Lung (tissue), 11 donors: ENCODE measurements at regions not wholly inside any gene's neighbourhood (a gene's known extent, or its start where the extent isn't known, plus 50 kb on each side); places are given as distances from the start of the nearest gene placed in this dataset.

Experiments used
- ATAC-seq: fragments of 200-7000 bp; cut with Tn5 transposase; one replicate; pipeline ENCODE4 v1.9.1; 2020; ENCODE audit warnings: moderate number of reproducible peaks; ENCODE audit not compliant: insufficient read depth, low FRiP score
- DNase-seq, 3 donors: peaks; one replicate each; pipeline ENCODE4 v3.0.0-alpha.2; 2013 to 2017
- H3K27ac ChIP-seq, 2 donors: one replicate each; pipeline ENCODE4 v1.5.1; 2013; ENCODE audit warnings: mild to moderate bottlenecking in 2 of 2, moderate library complexity in 2 of 2, control low read depth in 1 of 2, inconsistent platforms in 1 of 2, low read depth in 1 of 2, low read length in 1 of 2
- H3K27me3 ChIP-seq, 3 donors: one replicate each; pipeline ENCODE4 v1.5.1; 2013; ENCODE audit warnings: low read length in 2 of 3; ENCODE audit not compliant: control insufficient read depth in 3 of 3, insufficient read depth in 3 of 3
- H3K36me3 ChIP-seq, 4 donors: one replicate each; pipeline ENCODE4 v1.5.1; 2013; ENCODE audit warnings: low read length in 4 of 4, mild to moderate bottlenecking in 1 of 4, moderate library complexity in 1 of 4; ENCODE audit not compliant: control insufficient read depth in 4 of 4, insufficient read depth in 4 of 4
- H3K4me1 ChIP-seq, 5 donors: one replicate each; pipeline ENCODE4 v1.5.1; 2013; ENCODE audit warnings: low read length in 5 of 5, mild to moderate bottlenecking in 2 of 5, moderate library complexity in 1 of 5; ENCODE audit not compliant: control insufficient read depth in 5 of 5, insufficient read depth in 5 of 5
- H3K4me3 ChIP-seq: one replicate; pipeline ENCODE4 v1.5.1; 2013; ENCODE audit warnings: mild to moderate bottlenecking, control low read depth, moderate library complexity
- H3K9ac ChIP-seq, 2 donors: one replicate each; pipeline ENCODE4 v1.5.1; 2013; ENCODE audit warnings: low read length in 2 of 2, control low read depth in 1 of 2; ENCODE audit not compliant: insufficient read depth in 1 of 2
- H3K9me3 ChIP-seq, 4 donors: one replicate each; pipeline ENCODE4 v1.5.1; 2013; ENCODE audit warnings: low read length in 3 of 4, mild to moderate bottlenecking in 1 of 4, moderate library complexity in 1 of 4; ENCODE audit not compliant: control insufficient read depth in 4 of 4, insufficient read depth in 3 of 4
- WGBS, 2 donors: extraction: QIAGEN DNeasy Blood & Tissue Kit; methylation state at CpG; one replicate each; pipeline ENCODE4 v1.1.7; 2013; 5-methylcytosine and 5-hydroxymethylcytosine counted together
- TF ChIP-seq, protein P1 (sequence below): IDR thresholded peaks from 2 replicates; pipeline ENCODE4 v1.5.1; 2012; ENCODE audit warnings: mild to moderate bottlenecking; ENCODE audit errors: control extremely low read depth, extremely low read depth
- donor health status: control.
- donor health status: control.
- donor health status: Bipolar disorder and iron deficiency.
- donor health status: healthy.
- donor health status: DM: yes; HTN: yes; CAD: no.

DNA sequence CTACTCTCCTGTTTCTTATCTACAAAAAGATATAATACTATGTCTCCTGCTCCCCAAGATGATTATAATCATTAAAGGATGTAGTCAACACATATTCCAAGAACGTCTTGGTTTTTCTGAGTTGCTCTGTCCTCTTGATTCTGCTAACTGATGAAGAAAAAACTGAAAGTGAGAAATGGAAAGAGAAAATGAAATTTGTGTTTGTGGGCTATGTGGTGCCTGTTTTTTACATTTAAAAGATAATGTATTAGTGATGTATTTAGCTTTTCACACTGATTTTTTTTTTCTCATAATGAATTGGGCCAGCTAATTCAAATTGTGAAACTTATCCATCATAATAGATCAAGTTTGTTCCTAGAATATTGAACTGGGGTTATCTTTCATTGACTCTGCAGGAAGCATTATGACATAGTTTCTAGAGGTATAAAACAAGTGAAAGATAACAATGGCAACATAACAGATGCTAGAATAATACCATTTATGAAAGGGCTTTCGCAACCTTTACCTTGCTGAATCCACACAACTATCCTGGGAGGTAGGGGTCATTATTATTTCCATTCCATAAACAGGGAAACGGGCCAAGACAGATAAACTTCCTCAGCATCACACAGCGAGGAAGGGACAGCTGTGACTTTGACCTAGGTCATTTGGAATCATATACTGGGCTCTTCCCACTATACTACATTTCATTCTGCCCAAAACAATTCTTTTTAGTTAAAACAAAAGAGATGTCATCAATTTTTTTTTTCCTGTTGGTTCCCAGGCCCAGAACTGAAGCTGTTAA lies 336.7 kb downstream of the GJA1 start:
- WGBS, 2 donors = 61 to 65% methylated on average over 4 of the region's 4 CpGs
- Histone ChIP-seq H3K27ac (no peak overlapping the region), H3K36me3 (no peaks in the 10 kb centered on the region), H3K4me3 (no peak overlapping the region), H3K9me3 (no peaks in the 10 kb centered on the region), H3K4me1 (peaks cover 0 to 1% (median 0%) of the 10 kb centered on the region in 5 donors), H3K27me3 (no peaks in the 10 kb centered on the region), H3K9ac (no peak overlapping the region)
- ATAC-seq (no peak), DNase-seq (peak in 2 of 3 donors; percentile 33 to 42)
- TF ChIP-seq, protein P1, sequence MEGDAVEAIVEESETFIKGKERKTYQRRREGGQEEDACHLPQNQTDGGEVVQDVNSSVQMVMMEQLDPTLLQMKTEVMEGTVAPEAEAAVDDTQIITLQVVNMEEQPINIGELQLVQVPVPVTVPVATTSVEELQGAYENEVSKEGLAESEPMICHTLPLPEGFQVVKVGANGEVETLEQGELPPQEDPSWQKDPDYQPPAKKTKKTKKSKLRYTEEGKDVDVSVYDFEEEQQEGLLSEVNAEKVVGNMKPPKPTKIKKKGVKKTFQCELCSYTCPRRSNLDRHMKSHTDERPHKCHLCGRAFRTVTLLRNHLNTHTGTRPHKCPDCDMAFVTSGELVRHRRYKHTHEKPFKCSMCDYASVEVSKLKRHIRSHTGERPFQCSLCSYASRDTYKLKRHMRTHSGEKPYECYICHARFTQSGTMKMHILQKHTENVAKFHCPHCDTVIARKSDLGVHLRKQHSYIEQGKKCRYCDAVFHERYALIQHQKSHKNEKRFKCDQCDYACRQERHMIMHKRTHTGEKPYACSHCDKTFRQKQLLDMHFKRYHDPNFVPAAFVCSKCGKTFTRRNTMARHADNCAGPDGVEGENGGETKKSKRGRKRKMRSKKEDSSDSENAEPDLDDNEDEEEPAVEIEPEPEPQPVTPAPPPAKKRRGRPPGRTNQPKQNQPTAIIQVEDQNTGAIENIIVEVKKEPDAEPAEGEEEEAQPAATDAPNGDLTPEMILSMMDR = no peak

DNA sequence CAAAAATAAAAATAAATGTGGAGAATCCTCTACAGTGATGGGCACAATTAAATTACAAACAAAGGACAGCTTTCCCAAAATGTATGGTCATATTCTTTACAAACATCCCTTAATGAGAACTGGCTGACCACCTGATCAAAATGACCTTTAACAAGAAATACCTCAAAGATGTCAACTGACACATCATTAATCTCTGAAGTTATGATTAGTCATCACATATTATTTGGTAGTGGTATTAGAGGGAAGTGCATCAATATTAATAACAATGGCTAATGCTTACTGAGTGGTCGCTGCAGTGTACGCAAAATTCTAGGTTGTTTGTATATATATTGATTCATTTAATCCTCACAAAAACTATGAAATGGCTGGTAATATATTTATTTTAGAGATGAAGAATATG lies 340.6 kb downstream of the GJA1 start:
- 93 to 97% methylated on average over 2 of the region's 2 CpGs for WGBS, 2 donors
- no peaks in the 10 kb centered on the region for H3K27me3 ChIP-seq
- DNase-seq = no peak
- H3K4me1 ChIP-seq = peaks cover 0 to 6% (median 0%) of the 10 kb centered on the region in 5 donors
- TF ChIP-seq, protein P1 = no peak
- H3K36me3 ChIP-seq = no peaks in the 10 kb centered on the region
- ATAC-seq = no peak
- H3K27ac ChIP-seq = no peak overlapping the region
- no peak overlapping the region for H3K9ac ChIP-seq
- no peak overlapping the region for H3K4me3 ChIP-seq
- H3K9me3 ChIP-seq = no peaks in the 10 kb centered on the region

DNA sequence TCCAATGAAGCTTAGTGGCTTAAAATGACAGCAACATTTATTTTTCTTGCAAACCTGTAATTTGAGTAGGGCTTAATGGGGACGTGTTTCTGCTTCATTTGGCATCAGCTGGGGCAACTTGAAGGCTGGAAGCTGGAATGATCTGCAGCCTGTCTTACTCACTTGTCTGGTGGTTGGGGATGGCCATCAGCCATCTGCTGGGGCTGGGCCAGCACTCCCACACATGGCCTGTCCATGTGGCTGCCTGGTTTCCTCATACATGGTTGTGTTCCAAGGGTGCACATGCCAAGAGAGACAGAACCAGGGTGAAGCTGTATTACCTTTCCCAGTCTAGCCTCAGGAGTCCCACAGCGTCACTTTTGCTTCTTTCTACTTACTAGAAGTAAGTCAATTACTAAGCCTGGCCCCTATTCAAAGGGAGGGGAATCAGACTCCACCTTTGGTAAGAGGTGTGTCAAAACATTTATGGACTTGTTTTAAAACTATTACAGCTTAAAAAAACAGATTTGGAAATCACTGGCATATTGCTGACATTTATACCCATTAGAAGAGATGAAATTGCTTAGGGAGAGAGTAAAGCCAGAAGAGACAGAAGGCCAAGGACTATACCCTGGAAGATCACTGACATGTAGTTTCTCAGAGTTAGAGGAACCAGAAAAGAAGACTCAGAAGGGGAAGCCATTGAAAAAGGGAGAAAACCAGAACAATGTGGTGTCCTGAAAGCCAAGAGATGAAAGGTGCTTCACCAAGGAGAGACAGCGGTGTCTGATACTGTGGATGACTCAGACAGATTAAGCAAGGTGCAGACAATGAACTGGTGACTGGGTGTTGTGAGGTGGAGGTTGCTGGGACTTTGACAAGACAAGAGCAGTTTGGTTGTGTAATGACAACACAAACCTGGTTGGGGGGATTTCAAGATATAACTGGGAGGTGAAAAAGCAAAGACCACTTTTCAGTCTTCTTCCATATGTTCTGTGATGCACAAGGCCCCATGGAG lies 345.2 kb downstream of the GJA1 start:
- Histone ChIP-seq H3K27ac (peak overlapping the region in 1 of 2 donors; percentile 9), H3K9me3 (no peaks in the 10 kb centered on the region), H3K36me3 (no peaks in the 10 kb centered on the region), H3K9ac (no peak overlapping the region), H3K27me3 (no peaks in the 10 kb centered on the region), H3K4me1 (peaks cover 0 to 6% (median 0%) of the 10 kb centered on the region in 5 donors), H3K4me3 (no peak overlapping the region)
- 79 to 86% methylated on average over 3 of the region's 3 CpGs for WGBS, 2 donors
- TF ChIP-seq, protein P1 = no peak
- ATAC-seq = peak; percentile 63
- peak in 1 of 3 donors; percentile 21 for DNase-seq
